Neural cell (in vitro differentiated cells): ENCODE measurements at regions not wholly inside any gene's neighbourhood (a gene's known extent, or its start where the extent isn't known, plus 50 kb on each side); places are given as distances from the start of the nearest gene placed in this dataset.

Experiments
- H2AFZ ChIP-seq: fragments of 200-600, 300-800 bp; sonication (generic), shearing (Covaris generic); 2 replicates; pipeline ENCODE4 v1.6.0; 2014; ENCODE audit warnings: low read depth, mild to moderate bottlenecking, antibody characterized with exemption, low read length, moderate library complexity
- H3F3A ChIP-seq: fragments of 200-600 bp; shearing (Covaris generic); 2 replicates; pipeline ENCODE4 v1.6.1; 2016; ENCODE audit warnings: mild to moderate bottlenecking, moderate library complexity, mixed read lengths, antibody characterized with exemption, low read length; ENCODE audit not compliant: insufficient read depth, poor library complexity, severe bottlenecking
- H3K27ac ChIP-seq: fragments of 200-600, 300-800 bp; sonication (generic), shearing (Covaris generic); 2 replicates; pipeline ENCODE4 v1.5.1; 2014; ENCODE audit warnings: mild to moderate bottlenecking, low read length, moderate library complexity
- H3K27me3 ChIP-seq: fragments of 300-800, 200-600 bp; sonication (generic), shearing (Covaris generic); 2 replicates; pipeline ENCODE4 v1.6.0; 2014; ENCODE audit warnings: mild to moderate bottlenecking, low read depth, low read length, moderate library complexity; ENCODE audit not compliant: insufficient read depth
- H3K36me3 ChIP-seq: fragments of 300-800, 200-600 bp; sonication (generic), shearing (Covaris generic); 2 replicates; pipeline ENCODE4 v1.5.1; 2014; ENCODE audit warnings: mild to moderate bottlenecking, antibody characterized with exemption, low read length, moderate library complexity; ENCODE audit not compliant: insufficient read depth
- H3K4me2 ChIP-seq: fragments of 300-800, 200-600 bp; sonication (generic), shearing (Covaris generic); 2 replicates; pipeline ENCODE4 v1.6.0; 2014; ENCODE audit warnings: mild to moderate bottlenecking, low read length
- H3K4me3 ChIP-seq: fragments of 300-800, 200-600 bp; sonication (generic), shearing (Covaris generic); 2 replicates; pipeline ENCODE4 v1.5.1; 2014; ENCODE audit warnings: mild to moderate bottlenecking, low read length, moderate library complexity
- H3K79me2 ChIP-seq: fragments of 200-600 bp; shearing (Covaris generic); replicated peaks from 2 replicates; pipeline ENCODE4 v1.6.0; 2014; ENCODE audit warnings: mild to moderate bottlenecking, low read length, moderate library complexity; ENCODE audit not compliant: insufficient read depth
- H3K9ac ChIP-seq: fragments of 300-800, 200-600 bp; sonication (generic), shearing (Covaris generic); 2 replicates; pipeline ENCODE4 v1.6.1; 2016; ENCODE audit warnings: mild to moderate bottlenecking, low read length, mixed read lengths
- H3K9me2 ChIP-seq: fragments of 200-600 bp; shearing (Covaris generic); 2 replicates; pipeline ENCODE4 v1.6.1; 2016; ENCODE audit warnings: mild to moderate bottlenecking, low read length, mixed read lengths; ENCODE audit not compliant: insufficient read depth
- H3K9me3 ChIP-seq: fragments of 200-600, 300-800 bp; sonication (generic), shearing (Covaris generic); 2 replicates; pipeline ENCODE4 v1.6.1; 2016; ENCODE audit warnings: mild to moderate bottlenecking, mixed run types, low read length, moderate library complexity, mixed read lengths
- H4K20me1 ChIP-seq: fragments of 200-600 bp; shearing (Covaris generic); 2 replicates; pipeline ENCODE4 v1.6.1; 2016; ENCODE audit warnings: mild to moderate bottlenecking, mixed run types; ENCODE audit not compliant: insufficient read depth
- EP300 ChIP-seq: fragments of 450-650 bp; conservative IDR thresholded peaks from 2 replicates; pipeline ENCODE4 v1.6.1; 2014; ENCODE audit warnings: antibody characterized with exemption, mild to moderate bottlenecking, moderate library complexity; ENCODE audit not compliant: poor library complexity, severe bottlenecking
- EZH2 ChIP-seq: fragments of 200-600, 300-800 bp; shearing (Covaris generic), sonication (generic); IDR thresholded peaks from 2 replicates; pipeline ENCODE4 v1.6.1; 2014; ENCODE audit warnings: antibody characterized with exemption, low read length, borderline replicate concordance, mild to moderate bottlenecking; ENCODE audit not compliant: insufficient read depth, poor library complexity, severe bottlenecking
- MXI1 ChIP-seq: fragments of 450-650 bp; conservative IDR thresholded peaks from 2 replicates; pipeline ENCODE4 v1.6.1; 2014; ENCODE audit warnings: antibody characterized with exemption, mild to moderate bottlenecking; ENCODE audit not compliant: poor library complexity, severe bottlenecking
- POLR2AphosphoS5 ChIP-seq: IDR thresholded peaks from 2 replicates; pipeline ENCODE4 v1.6.1; 2012
- RAD21 ChIP-seq: fragments of 450-650 bp; conservative IDR thresholded peaks from 2 replicates; pipeline ENCODE4 v1.6.1; 2014; ENCODE audit warnings: antibody characterized with exemption, mild to moderate bottlenecking, moderate library complexity
- SMC3 ChIP-seq: fragments of 450-650 bp; conservative IDR thresholded peaks from 2 replicates; pipeline ENCODE4 v1.6.1; 2014; ENCODE audit warnings: antibody characterized with exemption, mild to moderate bottlenecking, moderate library complexity; ENCODE audit not compliant: poor library complexity
- TAF1 ChIP-seq: IDR thresholded peaks from 2 replicates; pipeline ENCODE4 v1.6.1; 2012; ENCODE audit warnings: low read depth
- TF ChIP-seq, protein P1 (sequence below): IDR thresholded peaks from 2 replicates; pipeline ENCODE4 v1.6.1; 2012; ENCODE audit warnings: borderline replicate concordance
- TF ChIP-seq, protein P2 (sequence below): fragments of 450-650 bp; IDR thresholded peaks from 2 replicates; pipeline ENCODE4 v1.5.1; 2014; ENCODE audit warnings: antibody characterized with exemption, mild to moderate bottlenecking, moderate library complexity; ENCODE audit not compliant: poor library complexity, severe bottlenecking

DNA sequence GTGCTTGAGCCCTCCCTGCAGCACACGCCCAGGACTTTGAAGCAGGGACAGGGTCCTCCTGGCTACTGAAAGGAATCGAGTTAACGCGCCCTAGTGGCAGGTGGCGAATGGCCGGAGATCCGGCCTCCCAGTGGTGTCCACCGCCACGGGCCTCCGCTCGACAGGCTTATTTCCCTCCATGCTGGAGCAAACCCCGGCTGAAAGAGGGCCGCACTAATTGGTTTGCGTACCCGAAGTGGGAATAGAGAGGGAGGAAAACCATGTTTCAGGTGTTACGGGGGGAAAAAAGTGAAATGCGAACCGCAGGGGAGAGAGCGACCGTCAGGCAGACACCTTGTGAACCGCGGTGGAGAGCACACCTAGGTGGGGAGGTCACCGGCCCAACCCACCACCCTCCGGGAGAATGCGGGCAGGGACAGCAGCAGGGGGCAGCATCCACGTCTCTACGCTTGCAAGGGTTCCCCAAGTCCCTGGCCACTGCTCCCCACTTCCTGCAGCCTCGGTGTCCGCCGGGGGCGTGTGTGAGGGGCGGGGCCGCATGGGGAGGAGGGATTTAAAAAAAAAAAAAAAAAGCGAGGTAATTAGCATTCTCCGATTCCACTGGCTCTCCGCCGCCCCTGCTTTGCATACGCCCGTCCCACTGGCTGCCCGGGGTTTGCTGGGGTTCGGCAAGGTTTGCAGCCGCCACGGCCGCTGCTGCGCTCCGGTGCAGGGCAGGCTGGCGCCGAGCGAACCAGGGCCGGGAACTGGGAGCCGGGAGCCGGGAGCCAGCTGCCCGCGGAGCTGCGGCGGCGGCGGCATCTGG, 224.6 kb upstream of the CRY1 start:
- no peaks in the 10 kb centered on the region for H3F3A ChIP-seq
- H3K9me3 ChIP-seq, result no peaks in the 10 kb centered on the region
- TF ChIP-seq, protein P1, sequence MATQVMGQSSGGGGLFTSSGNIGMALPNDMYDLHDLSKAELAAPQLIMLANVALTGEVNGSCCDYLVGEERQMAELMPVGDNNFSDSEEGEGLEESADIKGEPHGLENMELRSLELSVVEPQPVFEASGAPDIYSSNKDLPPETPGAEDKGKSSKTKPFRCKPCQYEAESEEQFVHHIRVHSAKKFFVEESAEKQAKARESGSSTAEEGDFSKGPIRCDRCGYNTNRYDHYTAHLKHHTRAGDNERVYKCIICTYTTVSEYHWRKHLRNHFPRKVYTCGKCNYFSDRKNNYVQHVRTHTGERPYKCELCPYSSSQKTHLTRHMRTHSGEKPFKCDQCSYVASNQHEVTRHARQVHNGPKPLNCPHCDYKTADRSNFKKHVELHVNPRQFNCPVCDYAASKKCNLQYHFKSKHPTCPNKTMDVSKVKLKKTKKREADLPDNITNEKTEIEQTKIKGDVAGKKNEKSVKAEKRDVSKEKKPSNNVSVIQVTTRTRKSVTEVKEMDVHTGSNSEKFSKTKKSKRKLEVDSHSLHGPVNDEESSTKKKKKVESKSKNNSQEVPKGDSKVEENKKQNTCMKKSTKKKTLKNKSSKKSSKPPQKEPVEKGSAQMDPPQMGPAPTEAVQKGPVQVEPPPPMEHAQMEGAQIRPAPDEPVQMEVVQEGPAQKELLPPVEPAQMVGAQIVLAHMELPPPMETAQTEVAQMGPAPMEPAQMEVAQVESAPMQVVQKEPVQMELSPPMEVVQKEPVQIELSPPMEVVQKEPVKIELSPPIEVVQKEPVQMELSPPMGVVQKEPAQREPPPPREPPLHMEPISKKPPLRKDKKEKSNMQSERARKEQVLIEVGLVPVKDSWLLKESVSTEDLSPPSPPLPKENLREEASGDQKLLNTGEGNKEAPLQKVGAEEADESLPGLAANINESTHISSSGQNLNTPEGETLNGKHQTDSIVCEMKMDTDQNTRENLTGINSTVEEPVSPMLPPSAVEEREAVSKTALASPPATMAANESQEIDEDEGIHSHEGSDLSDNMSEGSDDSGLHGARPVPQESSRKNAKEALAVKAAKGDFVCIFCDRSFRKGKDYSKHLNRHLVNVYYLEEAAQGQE, result no peak
- TF ChIP-seq TAF1 (no peak), MXI1 (peak; percentile 18), RAD21 (no peak), POLR2AphosphoS5 (peak; percentile 46), EZH2 (no peak), SMC3 (peak; percentile 12), EP300 (no peak)
- TF ChIP-seq, protein P2, sequence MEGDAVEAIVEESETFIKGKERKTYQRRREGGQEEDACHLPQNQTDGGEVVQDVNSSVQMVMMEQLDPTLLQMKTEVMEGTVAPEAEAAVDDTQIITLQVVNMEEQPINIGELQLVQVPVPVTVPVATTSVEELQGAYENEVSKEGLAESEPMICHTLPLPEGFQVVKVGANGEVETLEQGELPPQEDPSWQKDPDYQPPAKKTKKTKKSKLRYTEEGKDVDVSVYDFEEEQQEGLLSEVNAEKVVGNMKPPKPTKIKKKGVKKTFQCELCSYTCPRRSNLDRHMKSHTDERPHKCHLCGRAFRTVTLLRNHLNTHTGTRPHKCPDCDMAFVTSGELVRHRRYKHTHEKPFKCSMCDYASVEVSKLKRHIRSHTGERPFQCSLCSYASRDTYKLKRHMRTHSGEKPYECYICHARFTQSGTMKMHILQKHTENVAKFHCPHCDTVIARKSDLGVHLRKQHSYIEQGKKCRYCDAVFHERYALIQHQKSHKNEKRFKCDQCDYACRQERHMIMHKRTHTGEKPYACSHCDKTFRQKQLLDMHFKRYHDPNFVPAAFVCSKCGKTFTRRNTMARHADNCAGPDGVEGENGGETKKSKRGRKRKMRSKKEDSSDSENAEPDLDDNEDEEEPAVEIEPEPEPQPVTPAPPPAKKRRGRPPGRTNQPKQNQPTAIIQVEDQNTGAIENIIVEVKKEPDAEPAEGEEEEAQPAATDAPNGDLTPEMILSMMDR, result peak; percentile 46
- peaks cover 94% of the 10 kb centered on the region for H3K27me3 ChIP-seq
- H3K27ac ChIP-seq, result no peak overlapping the region
- peak overlapping the region; percentile 82 for H3K4me3 ChIP-seq
- no peak overlapping the region for H2AFZ ChIP-seq
- peak overlapping the region; percentile 89 for H3K4me2 ChIP-seq
- no peaks in the 10 kb centered on the region for H3K79me2 ChIP-seq
- peak overlapping the region; percentile 52 for H3K9ac ChIP-seq
- H3K9me2 ChIP-seq, result no peaks in the 10 kb centered on the region
- no peaks in the 10 kb centered on the region for H4K20me1 ChIP-seq
- H3K36me3 ChIP-seq, result no peaks in the 10 kb centered on the region

DNA sequence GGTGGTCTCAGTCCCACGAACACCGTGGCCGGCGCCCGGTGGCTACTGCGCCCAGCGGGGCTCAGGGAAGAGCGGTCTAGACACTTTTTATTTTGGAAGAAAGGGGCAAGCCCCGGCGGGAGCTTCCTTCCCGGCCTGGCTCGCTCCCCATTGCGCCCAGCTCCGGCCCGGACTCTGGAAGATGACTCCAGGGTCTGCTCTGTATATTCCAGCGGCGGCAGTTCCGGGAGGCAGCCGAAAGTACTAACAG, 225.1 kb upstream of the CRY1 start:
- no peak overlapping the region for H2AFZ ChIP-seq
- no peaks in the 10 kb centered on the region for H3K9me2 ChIP-seq
- no peaks in the 10 kb centered on the region for H3K36me3 ChIP-seq
- H3K79me2 ChIP-seq, result no peaks in the 10 kb centered on the region
- no peak overlapping the region for H3K27ac ChIP-seq
- H4K20me1 ChIP-seq, result no peaks in the 10 kb centered on the region
- H3K9ac ChIP-seq, result peak overlapping the region; percentile 52
- H3K9me3 ChIP-seq, result no peaks in the 10 kb centered on the region
- H3K4me2 ChIP-seq, result peak overlapping the region; percentile 89
- H3K4me3 ChIP-seq, result peak overlapping the region; percentile 82
- no peaks in the 10 kb centered on the region for H3F3A ChIP-seq
- peak; percentile 1 for TF ChIP-seq MXI1
- TF ChIP-seq, protein P1, result no peak
- H3K27me3 ChIP-seq, result peaks cover 98% of the 10 kb centered on the region
